HEK293T (cell line): ENCODE measurements at regions not wholly inside any gene's neighbourhood (a gene's known extent, or its start where the extent isn't known, plus 50 kb on each side); places are given as distances from the start of the nearest gene placed in this dataset.

Experiments used
- FOXM1 ChIP-seq: fragments of 450-650 bp; IDR thresholded peaks from 2 replicates; pipeline ENCODE4 v1.6.1; 2017; ENCODE audit warnings: mild to moderate bottlenecking, borderline replicate concordance
- LEF1 ChIP-seq: fragments of 450-650 bp; IDR thresholded peaks from 2 replicates; pipeline ENCODE4 v1.6.1; 2017; ENCODE audit warnings: mild to moderate bottlenecking, borderline replicate concordance
- TF ChIP-seq, protein P1 (sequence below): fragments of 450-650 bp; IDR thresholded peaks from 2 replicates; pipeline ENCODE4 v1.6.1; 2016

GRCh38 chr7:26029911-26030310 lies 122.1 kb upstream of the NFE2L3 start:
- TF ChIP-seq, protein P1, sequence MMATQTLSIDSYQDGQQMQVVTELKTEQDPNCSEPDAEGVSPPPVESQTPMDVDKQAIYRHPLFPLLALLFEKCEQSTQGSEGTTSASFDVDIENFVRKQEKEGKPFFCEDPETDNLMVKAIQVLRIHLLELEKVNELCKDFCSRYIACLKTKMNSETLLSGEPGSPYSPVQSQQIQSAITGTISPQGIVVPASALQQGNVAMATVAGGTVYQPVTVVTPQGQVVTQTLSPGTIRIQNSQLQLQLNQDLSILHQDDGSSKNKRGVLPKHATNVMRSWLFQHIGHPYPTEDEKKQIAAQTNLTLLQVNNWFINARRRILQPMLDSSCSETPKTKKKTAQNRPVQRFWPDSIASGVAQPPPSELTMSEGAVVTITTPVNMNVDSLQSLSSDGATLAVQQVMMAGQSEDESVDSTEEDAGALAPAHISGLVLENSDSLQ, result no peak
- TF ChIP-seq LEF1, result no peak
- TF ChIP-seq FOXM1, result no peak
